GM12878 (cell line): ENCODE measurements at regions not wholly inside any gene's neighbourhood (a gene's known extent, or its start where the extent isn't known, plus 50 kb on each side); places are given as distances from the start of the nearest gene placed in this dataset.

Experiments used
- ATAC-seq: fragments of 200-7000 bp; cut with Tn5 transposase; 3 replicates; pipeline ENCODE4 v1.9.1; 2020; ENCODE audit warnings: mild to moderate bottlenecking, moderate library complexity
- BruUV-seq: library from RNA; stranded (reverse); fragments of 400-500 nt; replicated peaks from 2 replicates; lab custom pipeline; 2021; lab: Mats Ljungman, UMichigan
- CTCF ChIA-PET: fragments of 300-600 bp; sonication (Branson Sonifier 250); formaldehyde crosslinking; extraction: SDS; loops from one replicate; lab custom pipeline; 2021; ENCODE audit warnings: inconsistent platforms; lab: Yijun Ruan, JAX
- POLR2A ChIA-PET: fragments of 350-600 bp; formaldehyde crosslinking; extraction: SDS; loops from one replicate; lab custom pipeline; 2021; ENCODE audit warnings: inconsistent platforms; lab: Charles Lee
- RAD21 ChIA-PET: fragments of 300-600 bp; sonication (Branson Sonifier 250); formaldehyde crosslinking; loops from one replicate; lab custom pipeline; 2023; ENCODE audit warnings: antibody characterized with exemption; ENCODE audit not compliant: unreplicated experiment; lab: Charles Lee
- SMC1A ChIA-PET: fragments of 300-600 bp; sonication (Branson Sonifier 250); formaldehyde crosslinking; loops from one replicate; lab custom pipeline; 2023; ENCODE audit not compliant: unreplicated experiment, uncharacterized antibody; lab: Charles Lee
- DNase-seq: peaks from one replicate; pipeline ENCODE4 v3.0.0-alpha.2; 2011; ENCODE audit warnings: low read depth, low spot score
- FAIRE-seq: peaks from 3 replicates; lab custom pipeline; 2011; peaks lifted over from hg19 to GRCh38; lab: Jason Lieb, UNC
- H2AFZ ChIP-seq: 2 replicates; pipeline ENCODE4 v1.6.0; 2011; ENCODE audit warnings: low read depth, low read length, control low read depth; ENCODE audit not compliant: control insufficient read depth
- H3K27ac ChIP-seq: 2 replicates; pipeline ENCODE4 v1.5.1; 2011; ENCODE audit warnings: control low read depth; ENCODE audit not compliant: control insufficient read depth, insufficient read depth
- H3K27me3 ChIP-seq, 2 experiments: replicated peaks in 1 of 2; 2 replicates each; pipeline versions ENCODE4 v1.6.0 to v1.6.1; 2011; ENCODE audit warnings: low read length in 1 of 2; ENCODE audit not compliant: control insufficient read depth in 2 of 2, insufficient read depth in 2 of 2
- H3K36me3 ChIP-seq, 2 experiments: 2 replicates each; pipeline ENCODE4 v1.5.1; 2011; ENCODE audit warnings: low read length in 1 of 2; ENCODE audit not compliant: control insufficient read depth in 2 of 2, insufficient read depth in 2 of 2
- H3K4me1 ChIP-seq: 2 replicates; pipeline ENCODE4 v1.6.1; 2011; ENCODE audit warnings: mild to moderate bottlenecking, low read length, moderate library complexity, mixed read lengths; ENCODE audit not compliant: control insufficient read depth, insufficient read depth
- H3K4me2 ChIP-seq: 2 replicates; pipeline ENCODE4 v1.6.0; 2011; ENCODE audit warnings: control low read depth; ENCODE audit not compliant: control insufficient read depth, insufficient read depth
- H3K4me3 ChIP-seq: fragments of 200-600 bp; sonication (generic); 2 replicates; pipeline ENCODE4 v1.5.1; 2016
- H3K79me2 ChIP-seq: 2 replicates; pipeline ENCODE4 v1.6.0; 2011; ENCODE audit warnings: low read length; ENCODE audit not compliant: control insufficient read depth, insufficient read depth
- H3K9ac ChIP-seq: 2 replicates; pipeline ENCODE4 v1.8.0; 2011; ENCODE audit warnings: low read length, control low read depth, mixed read lengths; ENCODE audit not compliant: control insufficient read depth, insufficient read depth
- H3K9me3 ChIP-seq: replicated peaks from 3 replicates; pipeline ENCODE4 v1.5.1; 2011; ENCODE audit warnings: mild to moderate bottlenecking, low read length; ENCODE audit not compliant: control insufficient read depth, insufficient read depth
- H4K20me1 ChIP-seq: 2 replicates; pipeline ENCODE4 v1.6.0; 2011; ENCODE audit not compliant: control insufficient read depth, insufficient read depth
- ASH2L ChIP-seq: fragments of 300-600, 200-600 bp; sonication (generic); IDR thresholded peaks from 2 replicates; pipeline ENCODE4 v1.6.1; 2017; ENCODE audit warnings: low read depth, mild to moderate bottlenecking, borderline replicate concordance
- GATAD2B ChIP-seq: fragments of 450-650 bp; conservative IDR thresholded peaks from 2 replicates; pipeline ENCODE4 v1.6.1; 2017; ENCODE audit warnings: low read depth, mild to moderate bottlenecking, moderate library complexity
- IRF3 ChIP-seq: fragments of 450-650 bp; IDR thresholded peaks from 2 replicates; pipeline ENCODE4 v1.6.1; 2014; ENCODE audit warnings: mild to moderate bottlenecking
- JUNB ChIP-seq: IDR thresholded peaks from 2 replicates; pipeline ENCODE4 v1.6.1; 2016; ENCODE audit warnings: antibody characterized with exemption, mild to moderate bottlenecking
- KDM1A ChIP-seq: fragments of 200-600 bp; sonication (generic); IDR thresholded peaks from 2 replicates; pipeline ENCODE4 v1.6.1; 2016; ENCODE audit warnings: borderline replicate concordance
- MEF2A ChIP-seq: IDR thresholded peaks from 2 replicates; pipeline ENCODE4 v1.6.1; 2011; ENCODE audit warnings: low read depth, mild to moderate bottlenecking, low read length, moderate library complexity; ENCODE audit not compliant: insufficient read depth
- MXI1 ChIP-seq: fragments of 150-350 bp; IDR thresholded peaks from 2 replicates; pipeline ENCODE4 v1.6.1; 2011; ENCODE audit warnings: low read depth, mild to moderate bottlenecking, inconsistent platforms, low read length, improper control_type of control experiment
- NR2C2 ChIP-seq: IDR thresholded peaks from 2 replicates; pipeline ENCODE4 v1.6.1; 2011; ENCODE audit warnings: borderline replicate concordance, low read depth; ENCODE audit not compliant: control insufficient read depth, insufficient read length
- PAX8 ChIP-seq: fragments of 450-650 bp; IDR thresholded peaks from 2 replicates; pipeline ENCODE4 v1.6.1; 2017; ENCODE audit warnings: mild to moderate bottlenecking, moderate library complexity
- SIX5 ChIP-seq: IDR thresholded peaks from 2 replicates; pipeline ENCODE4 v1.6.1; 2011; ENCODE audit warnings: mild to moderate bottlenecking, low read depth, low read length, moderate library complexity; ENCODE audit not compliant: severe bottlenecking
- ZNF217 ChIP-seq: fragments of 450-650 bp; IDR thresholded peaks from 2 replicates; pipeline ENCODE4 v1.6.1; 2017; ENCODE audit warnings: antibody characterized with exemption, mild to moderate bottlenecking
- WGBS: methylation state at CpG from one replicate; pipeline ENCODE4 v1.1.6; 2016; ENCODE audit warnings: low lambda C conversion rate; ENCODE audit not compliant: insufficient replicate concordance, insufficient coverage; ENCODE audit errors: missing lambda C conversion rate; 5-methylcytosine and 5-hydroxymethylcytosine counted together
- in situ Hi-C: fragments of 300-500 bp; cut with MboI; formaldehyde crosslinking; loops from 9 replicates; pipeline ENCODE4 v1.14.3; 2018; ENCODE audit warnings: mixed read lengths
- intact Hi-C: fragments of 100-400 bp; cut with micrococcal nuclease; formaldehyde crosslinking; loops from one replicate; pipeline ENCODE4 v1.14.2; 2022; ENCODE audit not compliant: unreplicated experiment

DNA sequence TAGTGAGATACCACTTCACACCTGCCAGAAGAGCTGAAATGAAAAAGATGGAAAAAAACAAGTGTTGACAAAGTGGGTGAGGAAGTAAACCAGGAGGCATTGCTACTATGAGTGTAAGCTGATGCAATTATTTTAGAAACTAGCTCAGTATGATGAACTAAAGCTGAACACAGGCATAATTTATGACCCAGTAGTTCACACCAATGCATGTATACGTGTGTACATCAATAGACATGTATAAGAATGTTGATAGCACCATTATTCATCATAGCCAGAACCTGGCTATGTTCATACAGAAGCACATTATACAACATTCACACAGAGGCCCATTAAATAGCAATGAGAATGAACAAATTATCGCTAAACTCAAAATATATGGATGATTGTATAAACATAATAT, 83.1 kb upstream of the SPOPL start (continued):
- no peak for TF ChIP-seq IRF3
- TF ChIP-seq KDM1A, result no peak
- no peak for TF ChIP-seq PAX8
- TF ChIP-seq ZNF217, result no peak
- no peak for TF ChIP-seq NR2C2
- TF ChIP-seq GATAD2B, result no peak
- TF ChIP-seq MEF2A, result no peak
- TF ChIP-seq, all 136 proteins: peak for 0

- RAD21 ChIA-PET, result no interaction called here
Measured at GRCh38 chr2:138421315-138421970, 80.1 kb upstream of the SPOPL start.

More at GRCh38 chr2:138421315-138421970, 80.1 kb upstream of the SPOPL start:
- Histone ChIP-seq H3K27ac (no peak overlapping the region), H3K79me2 (no peaks in the 10 kb centered on the region), H3K9ac (no peak overlapping the region), H3K9me3 (no peaks in the 10 kb centered on the region; the same call in 2 of the 3 replicates), H3K27me3 (no peaks in the 10 kb centered on the region), H4K20me1 (no peaks in the 10 kb centered on the region), H3K36me3 (no peaks in the 10 kb centered on the region), H3K4me1 (no peaks in the 10 kb centered on the region), H3K4me3 (no peak overlapping the region), H3K4me2 (no peak overlapping the region), H2AFZ (no peak overlapping the region)
- DNase-seq (no peak), FAIRE-seq (no peak), ATAC-seq (no peak)
- BruUV-seq, result no TSS peak
- in situ Hi-C loops (no loop called here), intact Hi-C loops (no loop called here)
- TF ChIP-seq SIX5 (no peak), MXI1 (no peak), NR2C2 (no peak), JUNB (no peak), ASH2L (no peak)
- ChIA-PET POLR2A (no interaction called here), SMC1A (interaction anchor here (1.1 to 1.5 kb wide), 2 partner anchors 9 to 53 kb away, joined by 3 to 4 read pairs; no protein-coding TSS in a partner anchor), CTCF (no interaction called here)
- 33% methylated on average over 3 of the region's 3 CpGs for WGBS
